ENCODE measurements at regions not wholly inside any gene's neighbourhood (a gene's known extent, or its start where the extent isn't known, plus 50 kb on each side); places are given as distances from the start of the nearest gene placed in this dataset.

DNA sequence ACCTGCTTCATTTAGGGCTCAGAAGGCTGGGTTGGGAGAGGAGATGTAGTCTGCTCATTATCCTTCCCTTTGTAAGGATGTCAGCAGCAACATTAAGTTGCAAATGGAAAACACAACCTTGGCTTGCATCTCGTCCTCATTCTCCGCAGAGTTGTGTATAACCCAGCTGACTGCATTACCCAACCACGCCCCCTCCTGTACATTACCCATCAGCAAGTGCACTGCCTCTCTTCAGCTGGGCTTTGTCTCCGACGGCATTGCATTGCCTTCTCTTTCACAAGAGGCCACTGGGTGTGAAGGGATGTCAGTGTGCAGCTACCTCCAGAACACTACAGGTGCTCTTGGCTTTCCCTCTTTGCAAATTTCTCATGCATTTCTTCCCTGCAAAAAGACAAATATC is 128.7 kb upstream of the TSHZ2 start:
- Mint-ChIP-seq H3K4me3 (no peak overlapping the region), H3K27ac (no peak overlapping the region), H3K36me3 (no peaks in the 10 kb centered on the region), H3K27me3 (ENCODE audit: low read depth in 3 of 3) (peaks cover 0 to 2% (median 2%) of the 10 kb centered on the region in 3 donors), H3K4me1 (no peaks in the 10 kb centered on the region), H3K9me3 (peaks cover 0 to 6% (median 1%) of the 10 kb centered on the region in 7 donors)
- no peak overlapping the region for H3K9ac ChIP-seq (ENCODE audit: insufficient read depth, low read length, poor library complexity, severe bottlenecking)
- H2AFZ ChIP-seq (ENCODE audit: insufficient read depth, low read depth, low read length, poor library complexity, severe bottlenecking) = no peak overlapping the region
- H3K27me3 ChIP-seq (ENCODE audit: control insufficient read depth in 2 of 2, insufficient read depth in 2 of 2, low read length in 2 of 2) = no peaks in the 10 kb centered on the region
- H3K36me3 ChIP-seq (replicated peaks in 1 of 2; ENCODE audit: control insufficient read depth in 1 of 2, insufficient read depth in 2 of 2, low read length in 2 of 2) = no peaks in the 10 kb centered on the region
- no peaks in the 10 kb centered on the region for H3K4me1 ChIP-seq (ENCODE audit: control insufficient read depth in 1 of 2, insufficient read depth in 2 of 2, low read length in 2 of 2)
- no peaks in the 10 kb centered on the region for H3K9me3 ChIP-seq (replicated peaks in 1 of 2; ENCODE audit: control insufficient read depth in 1 of 2, insufficient read depth in 1 of 2, low read length in 2 of 2)
- intact Hi-C loops (cut with micrococcal nuclease) = no loop called here
- H4K20me1 ChIP-seq (ENCODE audit: insufficient read depth, low read length) = no peaks in the 10 kb centered on the region
- H3K4me2 ChIP-seq (replicated peaks; ENCODE audit: extremely low read depth, low read length, poor library complexity, severe bottlenecking) = no peak overlapping the region
- H3K27ac ChIP-seq (ENCODE audit: low read depth in 1 of 2, low read length in 2 of 2) = no peak overlapping the region
- DNase-seq = no peak
- TF ChIP-seq, protein P1, sequence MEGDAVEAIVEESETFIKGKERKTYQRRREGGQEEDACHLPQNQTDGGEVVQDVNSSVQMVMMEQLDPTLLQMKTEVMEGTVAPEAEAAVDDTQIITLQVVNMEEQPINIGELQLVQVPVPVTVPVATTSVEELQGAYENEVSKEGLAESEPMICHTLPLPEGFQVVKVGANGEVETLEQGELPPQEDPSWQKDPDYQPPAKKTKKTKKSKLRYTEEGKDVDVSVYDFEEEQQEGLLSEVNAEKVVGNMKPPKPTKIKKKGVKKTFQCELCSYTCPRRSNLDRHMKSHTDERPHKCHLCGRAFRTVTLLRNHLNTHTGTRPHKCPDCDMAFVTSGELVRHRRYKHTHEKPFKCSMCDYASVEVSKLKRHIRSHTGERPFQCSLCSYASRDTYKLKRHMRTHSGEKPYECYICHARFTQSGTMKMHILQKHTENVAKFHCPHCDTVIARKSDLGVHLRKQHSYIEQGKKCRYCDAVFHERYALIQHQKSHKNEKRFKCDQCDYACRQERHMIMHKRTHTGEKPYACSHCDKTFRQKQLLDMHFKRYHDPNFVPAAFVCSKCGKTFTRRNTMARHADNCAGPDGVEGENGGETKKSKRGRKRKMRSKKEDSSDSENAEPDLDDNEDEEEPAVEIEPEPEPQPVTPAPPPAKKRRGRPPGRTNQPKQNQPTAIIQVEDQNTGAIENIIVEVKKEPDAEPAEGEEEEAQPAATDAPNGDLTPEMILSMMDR (IDR thresholded peaks at IDR 0.05) = no peak
- H3K79me2 ChIP-seq (ENCODE audit: insufficient read depth, low read length) = no peaks in the 10 kb centered on the region
- no CpG with 5 or more reads among the region's 5 CpGs for WGBS (ENCODE audit: insufficient coverage)
- H3K4me3 ChIP-seq (replicated peaks in 1 of 3; ENCODE audit: low read depth in 2 of 3, low read length in 3 of 3) = no peak overlapping the region

DNA sequence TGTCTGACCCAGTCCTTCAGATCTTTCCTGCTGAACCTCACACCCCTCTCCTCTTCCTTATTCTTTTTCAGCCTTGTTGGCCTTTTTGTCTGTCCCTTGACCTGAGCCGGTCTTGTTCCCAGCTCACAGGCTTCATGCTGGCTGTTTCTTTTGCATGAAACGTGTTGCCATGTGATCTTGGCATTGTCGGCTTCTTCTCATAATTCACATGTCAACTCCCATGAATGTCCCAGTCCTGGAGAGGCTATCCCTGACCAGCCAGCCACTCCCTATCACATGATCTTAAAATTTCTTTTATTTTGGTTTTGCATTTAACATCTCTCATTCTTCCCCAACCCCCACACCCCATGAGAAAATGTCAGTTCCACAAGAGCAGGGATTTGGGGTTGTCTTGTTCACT is 131.2 kb upstream of the TSHZ2 start:
- peaks cover 0 to 6% (median 1%) of the 10 kb centered on the region in 7 donors for H3K9me3 Mint-ChIP-seq
- DNase-seq = no peak
- Histone ChIP-seq H3K27ac (ENCODE audit: low read depth in 1 of 2, low read length in 2 of 2) (no peak overlapping the region), H3K9ac (ENCODE audit: insufficient read depth, low read length, poor library complexity, severe bottlenecking) (no peak overlapping the region), H3K4me3 (replicated peaks in 1 of 3; ENCODE audit: low read depth in 2 of 3, low read length in 3 of 3) (no peak overlapping the region), H3K79me2 (ENCODE audit: insufficient read depth, low read length) (no peaks in the 10 kb centered on the region), H3K9me3 (replicated peaks in 1 of 2; ENCODE audit: control insufficient read depth in 1 of 2, insufficient read depth in 1 of 2, low read length in 2 of 2) (no peaks in the 10 kb centered on the region), H3K4me1 (ENCODE audit: control insufficient read depth in 1 of 2, insufficient read depth in 2 of 2, low read length in 2 of 2) (no peaks in the 10 kb centered on the region), H2AFZ (ENCODE audit: insufficient read depth, low read depth, low read length, poor library complexity, severe bottlenecking) (no peak overlapping the region), H3K4me2 (replicated peaks; ENCODE audit: extremely low read depth, low read length, poor library complexity, severe bottlenecking) (no peak overlapping the region), H4K20me1 (ENCODE audit: insufficient read depth, low read length) (no peaks in the 10 kb centered on the region), H3K36me3 (replicated peaks in 1 of 2; ENCODE audit: control insufficient read depth in 1 of 2, insufficient read depth in 2 of 2, low read length in 2 of 2) (no peaks in the 10 kb centered on the region), H3K27me3 (ENCODE audit: control insufficient read depth in 2 of 2, insufficient read depth in 2 of 2, low read length in 2 of 2) (no peaks in the 10 kb centered on the region)
- no peaks in the 10 kb centered on the region for H3K36me3 Mint-ChIP-seq
- WGBS (ENCODE audit: insufficient coverage) = 86% methylated on average over 3 of the region's 3 CpGs
- TF ChIP-seq, protein P1 (IDR thresholded peaks at IDR 0.05) = no peak
- no peaks in the 10 kb centered on the region for H3K4me1 Mint-ChIP-seq
- H3K4me3 Mint-ChIP-seq = no peak overlapping the region
- H3K27me3 Mint-ChIP-seq (ENCODE audit: low read depth in 3 of 3) = peaks cover 0 to 3% (median 0%) of the 10 kb centered on the region in 3 donors
- intact Hi-C loops (cut with micrococcal nuclease) = no loop called here
- no peak overlapping the region for H3K27ac Mint-ChIP-seq

Measured in CD14-positive monocyte (primary cell).